ENCODE measurements at regions not wholly inside any gene's neighbourhood (a gene's known extent, or its start where the extent isn't known, plus 50 kb on each side); places are given as distances from the start of the nearest gene placed in this dataset.

DNA sequence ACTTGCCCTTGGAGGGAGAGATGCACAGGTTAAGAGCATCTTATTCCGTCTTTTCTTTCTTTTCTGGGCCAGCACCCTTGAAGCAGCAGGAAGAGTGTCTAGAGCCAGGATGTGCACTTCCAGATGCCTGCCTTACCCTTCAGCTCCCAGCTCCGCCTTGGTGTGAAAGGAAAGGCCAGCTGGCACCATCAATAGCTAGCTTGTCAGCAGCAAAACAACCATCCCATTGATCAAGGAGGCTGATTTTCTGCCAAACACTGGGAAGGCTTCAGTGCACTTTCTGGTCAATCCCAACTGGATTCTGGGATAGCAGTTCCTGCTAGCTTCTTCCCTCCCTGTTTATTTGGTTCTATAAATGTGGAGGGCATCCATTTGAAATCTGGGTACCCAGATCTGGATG lies 110.9 kb upstream of the GALNT15 start:
- H3K27ac Mint-ChIP-seq, result no peak overlapping the region
- no peaks in the 10 kb centered on the region for H3K36me3 Mint-ChIP-seq
- 95% methylated on average over 2 of the region's 2 CpGs for WGBS (ENCODE audit: insufficient coverage)
- H3K9me3 Mint-ChIP-seq, result no peaks in the 10 kb centered on the region
- H3K27me3 ChIP-seq (ENCODE audit: control insufficient read depth in 2 of 2, insufficient read depth in 2 of 2, low read length in 2 of 2), result no peaks in the 10 kb centered on the region
- no peak overlapping the region for H2AFZ ChIP-seq (ENCODE audit: insufficient read depth, low read depth, low read length, poor library complexity, severe bottlenecking)
- no peak overlapping the region for H3K27ac ChIP-seq (ENCODE audit: low read depth in 1 of 2, low read length in 2 of 2)
- intact Hi-C loops (cut with micrococcal nuclease), result no loop called here
- no peak overlapping the region for H3K9ac ChIP-seq (ENCODE audit: insufficient read depth, low read length, poor library complexity, severe bottlenecking)
- no peak overlapping the region for H3K4me3 ChIP-seq (replicated peaks in 1 of 3; ENCODE audit: low read depth in 2 of 3, low read length in 3 of 3)
- H3K9me3 ChIP-seq (replicated peaks in 1 of 2; ENCODE audit: control insufficient read depth in 1 of 2, insufficient read depth in 1 of 2, low read length in 2 of 2), result no peaks in the 10 kb centered on the region
- no peaks in the 10 kb centered on the region for H3K4me1 ChIP-seq (ENCODE audit: control insufficient read depth in 1 of 2, insufficient read depth in 2 of 2, low read length in 2 of 2)
- DNase-seq, result no peak
- no peaks in the 10 kb centered on the region for H4K20me1 ChIP-seq (ENCODE audit: insufficient read depth, low read length)
- no peak overlapping the region for H3K4me3 Mint-ChIP-seq
- no peaks in the 10 kb centered on the region for H3K79me2 ChIP-seq (ENCODE audit: insufficient read depth, low read length)
- H3K4me2 ChIP-seq (replicated peaks; ENCODE audit: extremely low read depth, low read length, poor library complexity, severe bottlenecking), result no peak overlapping the region
- H3K27me3 Mint-ChIP-seq (ENCODE audit: low read depth in 3 of 3), result peaks cover 2 to 10% (median 2%) of the 10 kb centered on the region in 3 donors
- TF ChIP-seq, protein P1, sequence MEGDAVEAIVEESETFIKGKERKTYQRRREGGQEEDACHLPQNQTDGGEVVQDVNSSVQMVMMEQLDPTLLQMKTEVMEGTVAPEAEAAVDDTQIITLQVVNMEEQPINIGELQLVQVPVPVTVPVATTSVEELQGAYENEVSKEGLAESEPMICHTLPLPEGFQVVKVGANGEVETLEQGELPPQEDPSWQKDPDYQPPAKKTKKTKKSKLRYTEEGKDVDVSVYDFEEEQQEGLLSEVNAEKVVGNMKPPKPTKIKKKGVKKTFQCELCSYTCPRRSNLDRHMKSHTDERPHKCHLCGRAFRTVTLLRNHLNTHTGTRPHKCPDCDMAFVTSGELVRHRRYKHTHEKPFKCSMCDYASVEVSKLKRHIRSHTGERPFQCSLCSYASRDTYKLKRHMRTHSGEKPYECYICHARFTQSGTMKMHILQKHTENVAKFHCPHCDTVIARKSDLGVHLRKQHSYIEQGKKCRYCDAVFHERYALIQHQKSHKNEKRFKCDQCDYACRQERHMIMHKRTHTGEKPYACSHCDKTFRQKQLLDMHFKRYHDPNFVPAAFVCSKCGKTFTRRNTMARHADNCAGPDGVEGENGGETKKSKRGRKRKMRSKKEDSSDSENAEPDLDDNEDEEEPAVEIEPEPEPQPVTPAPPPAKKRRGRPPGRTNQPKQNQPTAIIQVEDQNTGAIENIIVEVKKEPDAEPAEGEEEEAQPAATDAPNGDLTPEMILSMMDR (IDR thresholded peaks at IDR 0.05), result no peak
- H3K36me3 ChIP-seq (replicated peaks in 1 of 2; ENCODE audit: control insufficient read depth in 1 of 2, insufficient read depth in 2 of 2, low read length in 2 of 2), result no peaks in the 10 kb centered on the region
- H3K4me1 Mint-ChIP-seq, result peaks cover 7% of the 10 kb centered on the region

DNA sequence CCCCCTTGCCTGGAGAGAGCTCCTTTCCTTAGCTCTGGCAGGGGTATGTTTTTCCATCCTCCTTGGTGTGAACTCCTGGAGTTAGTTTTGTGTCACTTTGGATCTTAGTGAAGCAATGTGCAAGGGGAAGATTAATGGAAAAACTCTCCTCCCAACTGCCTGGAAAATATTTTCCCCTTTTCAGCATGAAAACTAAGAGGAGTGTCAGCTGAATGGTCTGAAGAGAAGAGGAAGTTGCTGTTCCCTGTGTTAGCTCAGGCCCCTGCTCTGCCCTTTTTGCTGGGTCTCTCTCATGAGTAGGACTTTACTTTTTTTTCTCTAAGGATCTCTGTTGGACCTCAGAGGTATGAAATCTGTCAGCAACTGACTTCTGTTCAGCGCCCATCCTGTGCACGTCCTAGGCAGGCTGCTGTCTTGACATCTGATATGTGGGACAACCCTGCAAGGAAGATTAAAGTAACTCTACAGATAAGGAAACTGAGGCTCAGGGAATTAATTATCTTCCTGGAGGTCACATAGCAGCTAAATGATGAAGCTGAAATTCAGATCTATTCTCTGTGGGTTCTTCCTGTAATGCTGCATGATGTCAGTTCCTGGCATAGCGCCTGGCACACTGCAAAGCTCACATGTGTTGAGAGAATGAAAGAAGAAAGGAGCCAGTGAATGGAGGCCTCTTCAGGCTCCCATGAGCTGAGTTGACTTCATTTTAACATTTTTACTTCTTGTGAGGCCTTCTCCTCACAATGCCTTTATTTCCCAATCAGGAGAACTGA lies 109.7 kb upstream of the GALNT15 start:
- Histone ChIP-seq H2AFZ (ENCODE audit: insufficient read depth, low read depth, low read length, poor library complexity, severe bottlenecking) (no peak overlapping the region), H3K27ac (ENCODE audit: low read depth in 1 of 2, low read length in 2 of 2) (no peak overlapping the region), H3K9ac (ENCODE audit: insufficient read depth, low read length, poor library complexity, severe bottlenecking) (no peak overlapping the region), H3K79me2 (ENCODE audit: insufficient read depth, low read length) (no peaks in the 10 kb centered on the region), H3K4me2 (replicated peaks; ENCODE audit: extremely low read depth, low read length, poor library complexity, severe bottlenecking) (no peak overlapping the region), H3K4me1 (ENCODE audit: control insufficient read depth in 1 of 2, insufficient read depth in 2 of 2, low read length in 2 of 2) (no peaks in the 10 kb centered on the region), H3K4me3 (replicated peaks in 1 of 3; ENCODE audit: low read depth in 2 of 3, low read length in 3 of 3) (no peak overlapping the region), H3K36me3 (replicated peaks in 1 of 2; ENCODE audit: control insufficient read depth in 1 of 2, insufficient read depth in 2 of 2, low read length in 2 of 2) (no peaks in the 10 kb centered on the region), H3K27me3 (ENCODE audit: control insufficient read depth in 2 of 2, insufficient read depth in 2 of 2, low read length in 2 of 2) (no peaks in the 10 kb centered on the region), H3K9me3 (replicated peaks in 1 of 2; ENCODE audit: control insufficient read depth in 1 of 2, insufficient read depth in 1 of 2, low read length in 2 of 2) (no peaks in the 10 kb centered on the region), H4K20me1 (ENCODE audit: insufficient read depth, low read length) (no peaks in the 10 kb centered on the region)
- Mint-ChIP-seq H3K4me1 (peaks cover 7% of the 10 kb centered on the region), H3K27me3 (ENCODE audit: low read depth in 3 of 3) (peaks cover 2 to 7% (median 2%) of the 10 kb centered on the region in 3 donors), H3K27ac (peak overlapping the region in 1 of 7 donors; percentile 39), H3K36me3 (no peaks in the 10 kb centered on the region), H3K9me3 (no peaks in the 10 kb centered on the region), H3K4me3 (no peak overlapping the region)
- DNase-seq, result no peak
- TF ChIP-seq, protein P1 (IDR thresholded peaks at IDR 0.05), result no peak
- 89% methylated on average over 1 of the region's 3 CpGs for WGBS (ENCODE audit: insufficient coverage)
- intact Hi-C loops (cut with micrococcal nuclease), result no loop called here

Data from CD14-positive monocyte (primary cell).